IMR-90 (cell line): ENCODE measurements at regions not wholly inside any gene's neighbourhood (a gene's known extent, or its start where the extent isn't known, plus 50 kb on each side); places are given as distances from the start of the nearest gene placed in this dataset.

Source experiments
- ATAC-seq: fragments of 200-7000 bp; cut with Tn5 transposase; 2 replicates; pipeline ENCODE4 v1.9.1; 2020; ENCODE audit warnings: low read depth, mild to moderate bottlenecking, moderate library complexity
- BruUV-seq: library from RNA; stranded (reverse); fragments of 400-500 nt; replicated peaks from 2 replicates; lab custom pipeline; 2021; lab: Mats Ljungman, UMichigan
- CTCF ChIA-PET: fragments of 300-600 bp; formaldehyde crosslinking; extraction: SDS; loops from one replicate; lab custom pipeline; 2021; ENCODE audit warnings: antibody characterized with exemption; lab: Yijun Ruan, JAX
- POLR2A ChIA-PET: fragments of 300-600 bp; sonication (Branson Sonifier 250); formaldehyde crosslinking; loops from one replicate; lab custom pipeline; 2022; ENCODE audit warnings: antibody characterized with exemption; ENCODE audit not compliant: unreplicated experiment; lab: Charles Lee
- DNase-seq: peaks from one replicate; pipeline ENCODE4 v3.0.0; 2013
- H2AFZ ChIP-seq: replicated peaks from 2 replicates; pipeline ENCODE3; 2013; ENCODE audit warnings: low read length, mild to moderate bottlenecking; ENCODE audit not compliant: poor library complexity
- H2AK5ac ChIP-seq: 2 replicates; pipeline ENCODE4 v1.6.1; 2013; ENCODE audit warnings: low read depth, low read length, inconsistent platforms
- H2AK9ac ChIP-seq: replicated peaks from 2 replicates; pipeline ENCODE3; 2013; ENCODE audit warnings: mild to moderate bottlenecking, low read depth, low read length, moderate library complexity; ENCODE audit not compliant: poor library complexity
- H2BK120ac ChIP-seq: 2 replicates; pipeline ENCODE4 v1.6.1; 2013; ENCODE audit warnings: low read depth, low read length, inconsistent platforms
- H2BK15ac ChIP-seq: 3 replicates; pipeline ENCODE4 v1.6.1; 2013; ENCODE audit warnings: low read depth, low read length, inconsistent platforms
- H2BK20ac ChIP-seq: 2 replicates; pipeline ENCODE4 v1.6.1; 2013; ENCODE audit warnings: low read depth, mild to moderate bottlenecking, inconsistent platforms, low read length, moderate library complexity
- H2BK5ac ChIP-seq: 2 replicates; pipeline ENCODE4 v1.6.1; 2013; ENCODE audit warnings: mild to moderate bottlenecking, low read depth, low read length, inconsistent platforms; ENCODE audit not compliant: poor library complexity, severe bottlenecking
- H3K14ac ChIP-seq: replicated peaks from 2 replicates; pipeline ENCODE4 v1.6.1; 2013; ENCODE audit warnings: low read depth, low read length, inconsistent platforms
- H3K18ac ChIP-seq: 2 replicates; pipeline ENCODE4 v1.6.1; 2013; ENCODE audit warnings: low read depth, low read length, control low read depth
- H3K23ac ChIP-seq: 2 replicates; pipeline ENCODE4 v1.6.1; 2013; ENCODE audit warnings: low read depth, low read length, inconsistent platforms
- H3K27ac ChIP-seq: 2 replicates; pipeline ENCODE4 v1.5.1; 2013; ENCODE audit warnings: mild to moderate bottlenecking, control low read depth, low read length; ENCODE audit not compliant: insufficient read depth
- H3K27me3 ChIP-seq: 2 replicates; pipeline ENCODE4 v1.6.1; 2013; ENCODE audit warnings: low read length; ENCODE audit not compliant: control insufficient read depth, insufficient read depth
- H3K36me3 ChIP-seq: 2 replicates; pipeline ENCODE4 v1.6.1; 2013; ENCODE audit warnings: low read length, mixed read lengths; ENCODE audit not compliant: control insufficient read depth, insufficient read depth
- H3K4ac ChIP-seq: 2 replicates; pipeline ENCODE4 v1.6.1; 2013; ENCODE audit warnings: low read depth, low read length, inconsistent platforms
- H3K4me1 ChIP-seq: 2 replicates; pipeline ENCODE4 v1.6.1; 2013; ENCODE audit warnings: low read length, mixed read lengths; ENCODE audit not compliant: control insufficient read depth, insufficient read depth
- H3K4me2 ChIP-seq: 2 replicates; pipeline ENCODE4 v1.6.1; 2013; ENCODE audit warnings: low read depth, mild to moderate bottlenecking, control low read depth, low read length, moderate library complexity
- H3K4me3 ChIP-seq: 2 replicates; pipeline ENCODE4 v1.5.1; 2013; ENCODE audit warnings: low read depth, mild to moderate bottlenecking, control low read depth, low read length, moderate library complexity; ENCODE audit not compliant: insufficient read depth
- H3K56ac ChIP-seq: 2 replicates; pipeline ENCODE4 v1.6.1; 2013; ENCODE audit warnings: low read length, inconsistent platforms; ENCODE audit not compliant: insufficient read depth; ENCODE audit errors: extremely low read depth
- H3K79me1 ChIP-seq, 2 experiments: 2 replicates each; pipeline ENCODE4 v1.6.1; 2013; ENCODE audit warnings: low read length in 2 of 2, inconsistent platforms in 1 of 2, low read depth in 1 of 2
- H3K9ac ChIP-seq: 2 replicates; pipeline ENCODE4 v1.6.1; 2013; ENCODE audit warnings: low read depth, low read length, control low read depth
- H3K9me1 ChIP-seq: 2 replicates; pipeline ENCODE4 v1.6.1; 2013; ENCODE audit warnings: low read length, inconsistent platforms; ENCODE audit not compliant: insufficient read depth
- H3K9me3 ChIP-seq: 2 replicates; pipeline ENCODE4 v1.6.1; 2013; ENCODE audit warnings: low read length; ENCODE audit not compliant: control insufficient read depth, insufficient read depth
- H4K20me1 ChIP-seq: 2 replicates; pipeline ENCODE4 v1.6.1; 2013; ENCODE audit warnings: low read length, inconsistent platforms; ENCODE audit not compliant: insufficient read depth
- H4K5ac ChIP-seq: 2 replicates; pipeline ENCODE4 v1.6.1; 2013; ENCODE audit warnings: mild to moderate bottlenecking, low read depth, low read length, control low read depth
- H4K8ac ChIP-seq, 2 experiments: 2 replicates each; pipeline ENCODE4 v1.6.1; 2013; ENCODE audit warnings: low read depth in 2 of 2, low read length in 2 of 2, control low read depth in 1 of 2, inconsistent platforms in 1 of 2
- H4K91ac ChIP-seq: 2 replicates; pipeline ENCODE4 v1.6.1; 2013; ENCODE audit warnings: low read depth, low read length, inconsistent platforms; ENCODE audit not compliant: insufficient read depth
- BHLHE40 ChIP-seq: fragments of 150-350 bp; IDR thresholded peaks from 2 replicates; pipeline ENCODE4 v1.6.1; 2016; ENCODE audit warnings: mild to moderate bottlenecking, low read depth, low read length
- CEBPB ChIP-seq: IDR thresholded peaks from 2 replicates; pipeline ENCODE4 v1.6.1; 2012; ENCODE audit warnings: low read depth, low read length, improper control_type of control experiment
- CHD1 ChIP-seq: IDR thresholded peaks from 2 replicates; pipeline ENCODE4 v1.6.1; 2012; ENCODE audit warnings: low read depth, low read length, improper control_type of control experiment
- FOS ChIP-seq: fragments of 150-350 bp; IDR thresholded peaks from 2 replicates; pipeline ENCODE4 v1.6.1; 2016; ENCODE audit warnings: low read depth, low read length
- MAFK ChIP-seq: IDR thresholded peaks from 2 replicates; pipeline ENCODE4 v1.6.1; 2012; ENCODE audit warnings: low read depth, low read length, improper control_type of control experiment
- MAZ ChIP-seq: IDR thresholded peaks from 2 replicates; pipeline ENCODE4 v1.6.1; 2012; ENCODE audit warnings: low read depth, mild to moderate bottlenecking, low read length, improper control_type of control experiment, moderate library complexity, borderline replicate concordance
- MXI1 ChIP-seq: IDR thresholded peaks from 2 replicates; pipeline ENCODE4 v1.6.1; 2012; ENCODE audit warnings: low read depth, mild to moderate bottlenecking, low read length, moderate library complexity, borderline replicate concordance
- NFE2L2 ChIP-seq: fragments of 150-350 bp; IDR thresholded peaks from 2 replicates; pipeline ENCODE4 v1.6.1; 2016; ENCODE audit warnings: low read depth, mild to moderate bottlenecking, low read length
- POLR2A ChIP-seq: IDR thresholded peaks from 2 replicates; pipeline ENCODE4 v1.6.1; 2012; ENCODE audit warnings: mild to moderate bottlenecking, low read depth, low read length
- RAD21 ChIP-seq: IDR thresholded peaks from 2 replicates; pipeline ENCODE4 v1.6.1; 2012; ENCODE audit warnings: low read length, improper control_type of control experiment
- RCOR1 ChIP-seq: IDR thresholded peaks from 2 replicates; pipeline ENCODE4 v1.6.1; 2012; ENCODE audit warnings: mild to moderate bottlenecking, low read length, improper control_type of control experiment; ENCODE audit not compliant: insufficient replicate concordance
- RFX5 ChIP-seq: IDR thresholded peaks from 2 replicates; pipeline ENCODE4 v1.8.0; 2012; ENCODE audit warnings: low read depth, mild to moderate bottlenecking, low read length, moderate library complexity
- SMC3 ChIP-seq: fragments of 150-350 bp; IDR thresholded peaks from 2 replicates; pipeline ENCODE4 v1.6.1; 2016; ENCODE audit warnings: low read depth, mild to moderate bottlenecking, antibody characterized with exemption, low read length, moderate library complexity
- WGBS, 2 experiments: methylation state at CpG; one replicate each; pipeline versions ENCODE4 v1.1.5 to v1.1.7; 2013; ENCODE audit warnings: missing lambda C conversion rate in 2 of 2; ENCODE audit not compliant: insufficient read length in 1 of 2; ENCODE audit errors: extremely low coverage in 2 of 2; 5-methylcytosine and 5-hydroxymethylcytosine counted together
- dilution Hi-C: fragments of 300-500 bp; cut with HindIII; formaldehyde crosslinking; loops from one replicate; pipeline ENCODE4 v1.14.3; 2018; ENCODE audit warnings: low sequenced_read_pairs; ENCODE audit not compliant: unreplicated experiment
- in situ Hi-C: fragments of 300-500 bp; cut with MboI; formaldehyde crosslinking; loops from 3 replicates; pipeline ENCODE4 v1.14.3; 2019; ENCODE audit warnings: low sequenced_read_pairs, inconsistent platforms, mixed read lengths
- intact Hi-C: fragments of 100-400 bp; cut with micrococcal nuclease; formaldehyde crosslinking; loops from 2 replicates; pipeline ENCODE4 v1.10.0; 2022
- TF ChIP-seq, protein P1 (sequence below): fragments of 150-350 bp; IDR thresholded peaks from 2 replicates; pipeline ENCODE4 v1.6.1; 2017; ENCODE audit warnings: mild to moderate bottlenecking, antibody characterized with exemption, low read length, low read depth
- TF ChIP-seq, protein P2 (sequence below): fragments of 150-350 bp; IDR thresholded peaks from 2 replicates; pipeline ENCODE4 v1.6.1; 2016; ENCODE audit warnings: low read depth, mild to moderate bottlenecking, low read length, moderate library complexity, borderline replicate concordance
- TF ChIP-seq, protein P3 (sequence below): conservative IDR thresholded peaks from 2 replicates; pipeline ENCODE4 v1.5.1; 2012; ENCODE audit warnings: mild to moderate bottlenecking, low read depth, low read length, improper control_type of control experiment

- Histone ChIP-seq H4K20me1 (no peaks in the 10 kb centered on the region), H3K9me1 (no peaks in the 10 kb centered on the region), H2AK9ac (no peak overlapping the region), H2BK5ac (no peak overlapping the region), H3K9me3 (no peaks in the 10 kb centered on the region), H3K4me3 (no peak overlapping the region), H2BK15ac (no peak overlapping the region), H4K8ac (no peak overlapping the region), H3K4me1 (peaks cover 2% of the 10 kb centered on the region; the same call in 1 of the 2 replicates), H3K9ac (no peak overlapping the region), H3K23ac (no peak overlapping the region), H2AFZ (no peak overlapping the region), H3K14ac (no peak overlapping the region), H2BK120ac (no peak overlapping the region), H3K27ac (no peak overlapping the region), H3K79me1 (no peaks in the 10 kb centered on the region), H3K4ac (no peak overlapping the region), H3K27me3 (no peaks in the 10 kb centered on the region), H2AK5ac (no peak overlapping the region), H4K91ac (no peak overlapping the region), H3K56ac (no peak overlapping the region), H3K18ac (no peak overlapping the region), H3K36me3 (no peaks in the 10 kb centered on the region), H3K4me2 (no peak overlapping the region), H4K5ac (no peak overlapping the region), H2BK20ac (no peak overlapping the region)
- DNase-seq (no peak), ATAC-seq (no peak)
- BruUV-seq: no TSS peak
- dilution Hi-C loops: no loop called here
- ChIA-PET CTCF (interaction anchor here (0.6 kb wide), 1 partner anchor 100 kb away, joined by 3 read pairs; no protein-coding TSS in a partner anchor), POLR2A (no interaction called here)
- intact Hi-C loops: no loop called here
- 44% methylated on average over 3 of the region's 10 CpGs; no CpG with 5 or more reads in 1 of the 2 experiments for WGBS, 2 experiments
- TF ChIP-seq MXI1 (no peak), BHLHE40 (no peak), RFX5 (no peak), FOS (no peak), MAZ (no peak), NFE2L2 (no peak), MAFK (no peak), CEBPB (no peak), CHD1 (no peak), RCOR1 (no peak), RAD21 (no peak), SMC3 (no peak), POLR2A (no peak)
- TF ChIP-seq, protein P1, sequence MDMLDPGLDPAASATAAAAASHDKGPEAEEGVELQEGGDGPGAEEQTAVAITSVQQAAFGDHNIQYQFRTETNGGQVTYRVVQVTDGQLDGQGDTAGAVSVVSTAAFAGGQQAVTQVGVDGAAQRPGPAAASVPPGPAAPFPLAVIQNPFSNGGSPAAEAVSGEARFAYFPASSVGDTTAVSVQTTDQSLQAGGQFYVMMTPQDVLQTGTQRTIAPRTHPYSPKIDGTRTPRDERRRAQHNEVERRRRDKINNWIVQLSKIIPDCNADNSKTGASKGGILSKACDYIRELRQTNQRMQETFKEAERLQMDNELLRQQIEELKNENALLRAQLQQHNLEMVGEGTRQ: no peak
- TF ChIP-seq, protein P2, sequence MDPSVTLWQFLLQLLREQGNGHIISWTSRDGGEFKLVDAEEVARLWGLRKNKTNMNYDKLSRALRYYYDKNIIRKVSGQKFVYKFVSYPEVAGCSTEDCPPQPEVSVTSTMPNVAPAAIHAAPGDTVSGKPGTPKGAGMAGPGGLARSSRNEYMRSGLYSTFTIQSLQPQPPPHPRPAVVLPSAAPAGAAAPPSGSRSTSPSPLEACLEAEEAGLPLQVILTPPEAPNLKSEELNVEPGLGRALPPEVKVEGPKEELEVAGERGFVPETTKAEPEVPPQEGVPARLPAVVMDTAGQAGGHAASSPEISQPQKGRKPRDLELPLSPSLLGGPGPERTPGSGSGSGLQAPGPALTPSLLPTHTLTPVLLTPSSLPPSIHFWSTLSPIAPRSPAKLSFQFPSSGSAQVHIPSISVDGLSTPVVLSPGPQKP: no peak
- TF ChIP-seq, protein P3, sequence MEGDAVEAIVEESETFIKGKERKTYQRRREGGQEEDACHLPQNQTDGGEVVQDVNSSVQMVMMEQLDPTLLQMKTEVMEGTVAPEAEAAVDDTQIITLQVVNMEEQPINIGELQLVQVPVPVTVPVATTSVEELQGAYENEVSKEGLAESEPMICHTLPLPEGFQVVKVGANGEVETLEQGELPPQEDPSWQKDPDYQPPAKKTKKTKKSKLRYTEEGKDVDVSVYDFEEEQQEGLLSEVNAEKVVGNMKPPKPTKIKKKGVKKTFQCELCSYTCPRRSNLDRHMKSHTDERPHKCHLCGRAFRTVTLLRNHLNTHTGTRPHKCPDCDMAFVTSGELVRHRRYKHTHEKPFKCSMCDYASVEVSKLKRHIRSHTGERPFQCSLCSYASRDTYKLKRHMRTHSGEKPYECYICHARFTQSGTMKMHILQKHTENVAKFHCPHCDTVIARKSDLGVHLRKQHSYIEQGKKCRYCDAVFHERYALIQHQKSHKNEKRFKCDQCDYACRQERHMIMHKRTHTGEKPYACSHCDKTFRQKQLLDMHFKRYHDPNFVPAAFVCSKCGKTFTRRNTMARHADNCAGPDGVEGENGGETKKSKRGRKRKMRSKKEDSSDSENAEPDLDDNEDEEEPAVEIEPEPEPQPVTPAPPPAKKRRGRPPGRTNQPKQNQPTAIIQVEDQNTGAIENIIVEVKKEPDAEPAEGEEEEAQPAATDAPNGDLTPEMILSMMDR: no peak
- in situ Hi-C loops: no loop called here
Observed at GRCh38 chr7:25753837-25754236, 398.2 kb upstream of the NFE2L3 start.
